ENCODE measurements at regions not wholly inside any gene's neighbourhood (a gene's known extent, or its start where the extent isn't known, plus 50 kb on each side); places are given as distances from the start of the nearest gene placed in this dataset.

DNA sequence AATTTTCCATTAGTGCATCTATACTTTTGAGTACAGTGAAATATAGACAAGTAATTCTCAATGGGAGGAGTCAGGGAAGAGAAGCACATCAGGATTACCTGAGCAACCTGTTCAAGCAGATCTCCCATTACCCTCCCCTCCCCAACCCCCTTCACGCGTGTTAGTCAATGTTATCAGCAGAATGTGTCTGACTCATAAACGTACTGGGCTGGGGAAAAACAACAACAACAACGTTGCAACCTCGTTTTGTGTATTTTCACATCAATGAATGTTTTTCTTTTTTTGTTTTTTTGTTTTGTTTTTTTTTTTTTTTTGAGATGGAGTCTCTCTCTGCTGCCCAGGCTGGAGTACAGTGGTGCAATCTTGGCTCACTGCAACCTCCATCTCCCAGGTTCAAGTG is 287.0 kb upstream of the STXBP5 start:
- TF ChIP-seq, protein P1, sequence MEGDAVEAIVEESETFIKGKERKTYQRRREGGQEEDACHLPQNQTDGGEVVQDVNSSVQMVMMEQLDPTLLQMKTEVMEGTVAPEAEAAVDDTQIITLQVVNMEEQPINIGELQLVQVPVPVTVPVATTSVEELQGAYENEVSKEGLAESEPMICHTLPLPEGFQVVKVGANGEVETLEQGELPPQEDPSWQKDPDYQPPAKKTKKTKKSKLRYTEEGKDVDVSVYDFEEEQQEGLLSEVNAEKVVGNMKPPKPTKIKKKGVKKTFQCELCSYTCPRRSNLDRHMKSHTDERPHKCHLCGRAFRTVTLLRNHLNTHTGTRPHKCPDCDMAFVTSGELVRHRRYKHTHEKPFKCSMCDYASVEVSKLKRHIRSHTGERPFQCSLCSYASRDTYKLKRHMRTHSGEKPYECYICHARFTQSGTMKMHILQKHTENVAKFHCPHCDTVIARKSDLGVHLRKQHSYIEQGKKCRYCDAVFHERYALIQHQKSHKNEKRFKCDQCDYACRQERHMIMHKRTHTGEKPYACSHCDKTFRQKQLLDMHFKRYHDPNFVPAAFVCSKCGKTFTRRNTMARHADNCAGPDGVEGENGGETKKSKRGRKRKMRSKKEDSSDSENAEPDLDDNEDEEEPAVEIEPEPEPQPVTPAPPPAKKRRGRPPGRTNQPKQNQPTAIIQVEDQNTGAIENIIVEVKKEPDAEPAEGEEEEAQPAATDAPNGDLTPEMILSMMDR (IDR thresholded peaks at IDR 0.05; ENCODE audit: insufficient read depth, low read length) = no peak
- TF ChIP-seq, protein P2, sequence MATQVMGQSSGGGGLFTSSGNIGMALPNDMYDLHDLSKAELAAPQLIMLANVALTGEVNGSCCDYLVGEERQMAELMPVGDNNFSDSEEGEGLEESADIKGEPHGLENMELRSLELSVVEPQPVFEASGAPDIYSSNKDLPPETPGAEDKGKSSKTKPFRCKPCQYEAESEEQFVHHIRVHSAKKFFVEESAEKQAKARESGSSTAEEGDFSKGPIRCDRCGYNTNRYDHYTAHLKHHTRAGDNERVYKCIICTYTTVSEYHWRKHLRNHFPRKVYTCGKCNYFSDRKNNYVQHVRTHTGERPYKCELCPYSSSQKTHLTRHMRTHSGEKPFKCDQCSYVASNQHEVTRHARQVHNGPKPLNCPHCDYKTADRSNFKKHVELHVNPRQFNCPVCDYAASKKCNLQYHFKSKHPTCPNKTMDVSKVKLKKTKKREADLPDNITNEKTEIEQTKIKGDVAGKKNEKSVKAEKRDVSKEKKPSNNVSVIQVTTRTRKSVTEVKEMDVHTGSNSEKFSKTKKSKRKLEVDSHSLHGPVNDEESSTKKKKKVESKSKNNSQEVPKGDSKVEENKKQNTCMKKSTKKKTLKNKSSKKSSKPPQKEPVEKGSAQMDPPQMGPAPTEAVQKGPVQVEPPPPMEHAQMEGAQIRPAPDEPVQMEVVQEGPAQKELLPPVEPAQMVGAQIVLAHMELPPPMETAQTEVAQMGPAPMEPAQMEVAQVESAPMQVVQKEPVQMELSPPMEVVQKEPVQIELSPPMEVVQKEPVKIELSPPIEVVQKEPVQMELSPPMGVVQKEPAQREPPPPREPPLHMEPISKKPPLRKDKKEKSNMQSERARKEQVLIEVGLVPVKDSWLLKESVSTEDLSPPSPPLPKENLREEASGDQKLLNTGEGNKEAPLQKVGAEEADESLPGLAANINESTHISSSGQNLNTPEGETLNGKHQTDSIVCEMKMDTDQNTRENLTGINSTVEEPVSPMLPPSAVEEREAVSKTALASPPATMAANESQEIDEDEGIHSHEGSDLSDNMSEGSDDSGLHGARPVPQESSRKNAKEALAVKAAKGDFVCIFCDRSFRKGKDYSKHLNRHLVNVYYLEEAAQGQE (IDR thresholded peaks at IDR 0.05; ENCODE audit: insufficient replicate concordance, low read depth) = no peak
- TF ChIP-seq POLR2AphosphoS5 (IDR thresholded peaks at IDR 0.05; ENCODE audit: low read depth) (no peak), GABPA (IDR thresholded peaks at IDR 0.05; ENCODE audit: low read depth) (no peak), SPI1 (IDR thresholded peaks at IDR 0.05; ENCODE audit: borderline replicate concordance, low read depth) (no peak)
